Prostate gland (tissue), 2 donors: ENCODE measurements at regions not wholly inside any gene's neighbourhood (a gene's known extent, or its start where the extent isn't known, plus 50 kb on each side); places are given as distances from the start of the nearest gene placed in this dataset.

Source experiments
- DNase-seq: peaks from one replicate; pipeline ENCODE4 v3.0.0-alpha.2; 2019; ENCODE audit warnings: low spot score
- H3K27ac ChIP-seq, 2 donors: fragments of 200-600 bp; sonication (generic); 2 replicates each; pipeline ENCODE4 v1.5.1; 2017 to 2019
- H3K27me3 ChIP-seq: fragments of 200-600 bp; sonication (generic); replicated peaks from 2 replicates; pipeline ENCODE4 v1.5.1; 2019; ENCODE audit not compliant: insufficient read depth
- H3K36me3 ChIP-seq, 2 donors: fragments of 200-600 bp; sonication (generic); 1 replicate in 1 of 2; 2 replicates in 1 of 2; pipeline versions ENCODE4 v1.5.1 to v1.8.1; 2017 to 2019
- H3K4me1 ChIP-seq: fragments of 200-600 bp; sonication (generic); replicated peaks from 2 replicates; pipeline ENCODE4 v1.5.1; 2019
- H3K4me3 ChIP-seq, 2 donors: fragments of 200-600 bp; sonication (generic); 2 replicates each; pipeline ENCODE4 v1.5.1; 2017 to 2019
- H3K9me3 ChIP-seq: fragments of 200-600 bp; sonication (generic); 2 replicates; pipeline ENCODE4 v1.5.1; 2017
- CTCF ChIP-seq, 4 experiments: fragments of 200-600 bp in 2 of 4; fragments of 450-650 bp in 2 of 4; sonication (generic) in 2 of 4; IDR thresholded peaks; 1 replicate in 3 of 4; 2 replicates in 1 of 4; pipeline ENCODE4 v1.5.1; 2016 to 2019; ENCODE audit warnings: antibody characterized with exemption in 4 of 4, mild to moderate bottlenecking in 2 of 4, moderate library complexity in 2 of 4
- POLR2A ChIP-seq: fragments of 450-650 bp; IDR thresholded peaks from one replicate; pipeline ENCODE4 v1.6.1; 2016; ENCODE audit warnings: antibody characterized with exemption, mild to moderate bottlenecking
- POLR2AphosphoS5 ChIP-seq: sonication (generic); formaldehyde crosslinking; IDR thresholded peaks from one replicate; pipeline ENCODE4 v1.6.1; 2017; ENCODE audit warnings: antibody characterized with exemption
- WGBS: methylation state at CpG from one replicate; pipeline ENCODE4 v1.1.5; 2018; 5-methylcytosine and 5-hydroxymethylcytosine counted together
- intact Hi-C: fragments of 100-400 bp; cut with DNase I; formaldehyde crosslinking; loops from one replicate; pipeline ENCODE4 v1.14.2; 2022

DNA sequence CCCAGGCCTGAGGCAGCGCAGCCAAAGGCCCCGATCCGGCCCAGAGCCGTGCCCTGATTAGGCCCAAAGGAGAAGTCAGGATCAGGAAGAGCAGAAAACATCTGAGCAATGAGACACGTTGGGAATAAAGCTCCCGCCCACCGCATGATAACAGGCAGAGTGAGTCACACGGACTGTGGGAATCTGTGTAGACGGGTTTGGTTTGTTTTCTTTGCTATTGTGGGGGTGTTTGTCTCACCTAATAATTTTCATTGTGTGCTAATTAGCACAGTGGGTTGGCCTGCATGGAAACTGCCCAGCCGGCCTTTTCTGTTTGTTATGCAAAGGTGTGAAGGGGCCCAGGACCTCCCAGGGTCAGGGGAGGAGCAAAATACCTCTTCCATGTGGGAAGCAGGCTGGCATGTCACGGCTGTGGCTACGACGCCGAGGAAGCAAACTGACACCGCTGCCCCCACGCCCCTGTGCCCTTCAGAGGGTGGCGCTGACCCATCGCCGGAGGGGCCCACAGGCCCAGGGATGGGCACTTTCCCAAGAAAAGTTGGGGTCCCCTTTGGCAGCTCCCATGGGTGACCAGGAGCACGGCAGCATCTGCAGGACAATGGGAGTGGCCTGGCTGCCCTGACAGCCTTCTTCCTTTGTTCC, 68.4 kb upstream of the CTDP1 start:
- DNase-seq = no peak
- TF ChIP-seq POLR2AphosphoS5 (no peak), POLR2A (no peak), CTCF (IDR thresholded peaks at IDR 0.05) (no peak)
- Histone ChIP-seq H3K4me3 (no peak overlapping the region), H3K27ac (no peak overlapping the region), H3K9me3 (no peaks in the 10 kb centered on the region), H3K4me1 (no peaks in the 10 kb centered on the region), H3K27me3 (no peaks in the 10 kb centered on the region), H3K36me3 (no peaks in the 10 kb centered on the region)
- intact Hi-C loops = no loop called here
- 79% methylated on average over 20 of the region's 20 CpGs for WGBS

DNA sequence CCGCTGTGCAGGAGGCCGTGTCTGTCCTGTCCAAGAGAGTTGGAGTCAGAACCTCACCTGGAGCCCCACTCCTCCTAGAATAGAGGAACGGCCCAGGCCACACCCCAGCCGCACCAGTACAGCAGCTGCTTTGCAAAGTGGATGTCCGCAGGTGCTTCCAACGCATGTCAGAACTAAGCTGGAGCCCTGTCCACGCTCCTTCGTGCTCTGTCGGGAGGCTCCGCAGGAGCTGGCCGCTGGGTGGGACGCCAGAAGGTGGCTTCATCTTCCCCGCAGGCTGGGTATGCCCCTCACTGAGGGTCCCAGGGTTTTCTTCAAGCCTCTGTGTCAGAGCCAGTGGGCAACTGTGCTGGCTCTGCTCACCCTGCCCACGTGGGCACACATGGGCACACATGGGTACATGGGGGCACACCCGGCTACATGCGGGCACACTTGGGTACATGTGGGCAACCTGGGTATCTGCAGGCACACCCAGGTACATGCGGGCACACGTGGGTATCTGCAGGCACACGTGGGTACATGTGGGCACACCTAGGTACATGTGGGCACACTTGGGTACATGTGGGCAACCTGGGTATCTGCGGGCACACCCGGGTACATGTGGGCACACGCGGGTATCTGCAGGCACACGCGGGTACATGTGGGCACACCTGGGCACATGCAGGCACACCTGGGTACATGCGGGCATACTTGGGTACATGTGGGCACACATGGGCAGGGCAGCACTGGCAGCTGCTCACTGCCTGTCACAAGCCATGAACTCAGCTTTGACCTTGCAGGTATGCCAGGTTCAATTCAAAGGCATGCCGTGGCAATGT, 67.1 kb upstream of the CTDP1 start:
- no peaks in the 10 kb centered on the region for H3K27me3 ChIP-seq
- intact Hi-C loops = no loop called here

GRCh38 chr18:79613186-79613931, 66.2 kb upstream of the CTDP1 start:
- H3K36me3 ChIP-seq = no peaks in the 10 kb centered on the region
- no peaks in the 10 kb centered on the region for H3K27me3 ChIP-seq
- H3K9me3 ChIP-seq = no peaks in the 10 kb centered on the region
- no peaks in the 10 kb centered on the region for H3K4me1 ChIP-seq
- no peak for DNase-seq
- intact Hi-C loops = no loop called here
- no peak overlapping the region for H3K27ac ChIP-seq
- 86% methylated on average over 33 of the region's 33 CpGs for WGBS
- H3K4me3 ChIP-seq = no peak overlapping the region
- TF ChIP-seq POLR2A = no peak
- no peak for TF ChIP-seq CTCF (IDR thresholded peaks at IDR 0.05)
- TF ChIP-seq POLR2AphosphoS5 = no peak

More for the DNA sequence above, 67.1 kb upstream of the CTDP1 start:
- Histone ChIP-seq H3K27ac (no peak overlapping the region), H3K4me3 (no peak overlapping the region), H3K36me3 (no peaks in the 10 kb centered on the region), H3K9me3 (no peaks in the 10 kb centered on the region), H3K4me1 (no peaks in the 10 kb centered on the region)
- DNase-seq = no peak
- WGBS = 88% methylated on average over 27 of the region's 27 CpGs
- TF ChIP-seq POLR2AphosphoS5 (no peak), CTCF (IDR thresholded peaks at IDR 0.05) (no peak), POLR2A (no peak)

- TF ChIP-seq POLR2A = no peak
- TF ChIP-seq POLR2AphosphoS5 = no peak
- no peak for TF ChIP-seq CTCF (IDR thresholded peaks at IDR 0.05)
- no peak overlapping the region for H3K4me3 ChIP-seq
- no peaks in the 10 kb centered on the region for H3K9me3 ChIP-seq
- no peaks in the 10 kb centered on the region for H3K36me3 ChIP-seq
- no peaks in the 10 kb centered on the region for H3K4me1 ChIP-seq
- no peak for DNase-seq
- H3K27me3 ChIP-seq = no peaks in the 10 kb centered on the region
- 93% methylated on average over 26 of the region's 26 CpGs for WGBS
- intact Hi-C loops = no loop called here
- H3K27ac ChIP-seq = no peak overlapping the region
Observed at GRCh38 chr18:79614211-79614955, 65.2 kb upstream of the CTDP1 start.
